ENCODE measurements at regions not wholly inside any gene's neighbourhood (a gene's known extent, or its start where the extent isn't known, plus 50 kb on each side); places are given as distances from the start of the nearest gene placed in this dataset.

- DNase-seq (ENCODE audit: low read depth in 1 of 2, low spot score in 1 of 2): no peak
Measured at GRCh38 chr12:93133361-93133760, 204.3 kb upstream of the EEA1 start.

DNA sequence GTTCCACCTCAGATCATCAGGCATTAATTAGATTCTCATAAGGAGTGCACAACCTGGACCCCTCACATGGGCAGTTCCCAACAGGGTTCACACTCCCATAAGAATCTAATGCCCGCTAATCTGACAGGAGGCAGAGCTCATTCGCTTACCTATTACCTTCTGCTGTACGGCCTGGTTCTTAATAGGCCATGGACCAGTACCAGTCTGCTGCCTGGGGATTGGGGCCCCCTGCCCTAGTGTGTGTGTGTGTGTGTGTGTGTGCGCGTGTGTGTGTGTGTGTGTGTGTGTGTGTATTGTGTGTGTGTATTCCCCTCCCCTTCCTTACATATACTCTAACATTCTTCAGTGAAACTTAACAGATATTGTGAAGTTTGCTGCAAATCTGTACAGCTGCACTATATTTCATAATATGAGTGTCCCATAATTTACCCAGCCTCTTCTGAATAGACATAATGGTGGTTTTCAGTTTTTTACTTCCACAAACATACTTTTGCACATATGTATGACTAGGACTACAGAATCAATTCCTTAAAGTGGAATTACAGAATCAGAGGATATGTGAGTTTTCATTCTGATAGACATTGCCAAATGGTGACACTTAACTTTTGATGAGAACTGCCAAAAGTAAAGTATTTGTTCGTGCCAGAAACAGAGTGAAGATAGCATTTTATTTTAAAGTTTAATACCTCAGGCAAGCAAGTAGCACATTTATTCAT is 205.2 kb upstream of the EEA1 start:
- DNase-seq (ENCODE audit: low read depth in 1 of 2, low spot score in 1 of 2): no peak

GRCh38 chr12:93134893-93135285 is 205.8 kb upstream of the EEA1 start:
- DNase-seq (ENCODE audit: low read depth in 1 of 2, low spot score in 1 of 2): no peak

DNA sequence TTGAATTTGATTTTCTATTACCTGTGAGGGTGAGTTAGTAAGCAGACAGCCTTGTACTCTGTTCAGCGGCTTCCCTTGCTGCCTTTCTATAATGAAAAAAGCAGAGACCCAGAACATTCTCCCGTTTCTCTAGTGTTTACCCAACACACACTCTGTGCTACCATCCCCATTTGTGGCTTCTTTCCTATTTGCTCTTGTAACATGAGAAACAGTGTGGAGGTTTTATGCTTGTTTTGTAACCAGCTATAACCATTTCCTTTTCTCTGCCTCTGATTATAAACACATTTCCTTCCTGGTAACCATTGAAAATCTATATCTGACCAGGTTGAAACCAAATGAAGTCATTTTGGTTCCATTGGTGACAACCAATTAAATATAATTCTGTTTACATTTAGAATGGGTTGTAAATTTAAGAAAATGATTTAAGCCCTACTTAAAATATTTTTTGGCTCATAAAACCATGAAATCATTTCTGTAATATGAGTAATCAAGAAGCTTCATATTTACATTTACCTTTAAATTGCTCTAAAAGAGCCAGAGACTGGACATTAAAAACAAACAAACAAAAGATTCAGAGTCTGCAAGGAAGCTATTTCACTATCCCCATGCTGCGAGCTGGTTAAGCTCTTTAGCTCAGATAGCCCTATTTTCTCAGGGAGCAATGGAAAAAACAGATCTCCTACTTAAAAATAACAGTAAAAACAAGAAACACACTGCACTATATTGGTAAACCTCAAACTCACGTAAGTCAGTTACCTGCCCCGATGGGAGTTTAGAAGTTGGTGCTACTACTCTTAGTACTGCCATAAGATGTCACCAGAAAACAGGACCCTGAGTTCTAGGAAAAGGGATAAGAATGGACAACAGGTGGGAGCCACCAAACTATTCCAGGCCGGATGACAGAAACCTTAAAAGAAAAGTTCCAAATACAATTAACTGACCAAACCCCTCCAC is 206.5 kb upstream of the EEA1 start:
- no peak for DNase-seq (ENCODE audit: low read depth in 1 of 2, low spot score in 1 of 2)

DNA sequence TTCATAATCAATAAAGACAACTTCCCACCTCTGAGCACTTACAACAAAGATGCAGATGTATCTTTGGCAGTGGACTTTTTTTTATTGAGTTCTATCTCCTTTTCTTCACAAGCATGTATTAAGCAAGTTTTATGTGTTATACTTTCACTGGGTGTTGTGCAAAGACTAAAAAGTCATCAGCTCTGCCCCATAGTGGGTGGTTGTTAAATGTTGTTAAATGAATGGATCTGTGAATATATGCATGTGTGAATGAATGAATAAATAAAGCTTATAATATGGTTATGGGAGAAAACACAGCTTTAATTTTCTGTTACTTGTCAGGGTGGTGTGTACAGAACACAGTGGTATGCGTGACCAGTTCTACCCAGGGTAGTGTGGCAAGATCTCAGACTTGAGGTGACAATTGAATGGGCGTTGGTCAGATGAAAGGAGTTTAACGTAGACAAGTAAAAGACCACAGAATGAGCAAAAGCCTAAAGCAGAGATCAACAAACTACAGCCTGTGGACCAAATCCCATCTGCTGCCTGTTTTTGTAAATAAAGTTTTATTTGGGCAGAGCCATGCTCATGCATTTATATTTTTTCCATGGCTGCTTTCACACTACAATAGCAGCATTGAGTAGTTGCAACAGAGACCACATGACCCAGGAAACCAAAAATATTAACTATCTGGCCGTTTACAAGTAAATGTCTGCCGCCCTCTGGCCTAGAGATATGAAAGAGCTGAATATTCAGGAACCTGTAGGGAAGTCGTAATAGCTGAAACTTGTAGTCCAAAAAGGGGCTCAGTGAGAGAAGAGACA is 207.4 kb upstream of the EEA1 start:
- no peak for DNase-seq (ENCODE audit: low read depth in 1 of 2, low spot score in 1 of 2)

- no peak for DNase-seq (ENCODE audit: low read depth in 1 of 2, low spot score in 1 of 2)
Measured at GRCh38 chr12:93137656-93138612, 208.8 kb upstream of the EEA1 start.

GRCh38 chr12:93139028-93139665 is 210.1 kb upstream of the EEA1 start:
- no peak for DNase-seq (ENCODE audit: low read depth in 1 of 2, low spot score in 1 of 2)

DNA sequence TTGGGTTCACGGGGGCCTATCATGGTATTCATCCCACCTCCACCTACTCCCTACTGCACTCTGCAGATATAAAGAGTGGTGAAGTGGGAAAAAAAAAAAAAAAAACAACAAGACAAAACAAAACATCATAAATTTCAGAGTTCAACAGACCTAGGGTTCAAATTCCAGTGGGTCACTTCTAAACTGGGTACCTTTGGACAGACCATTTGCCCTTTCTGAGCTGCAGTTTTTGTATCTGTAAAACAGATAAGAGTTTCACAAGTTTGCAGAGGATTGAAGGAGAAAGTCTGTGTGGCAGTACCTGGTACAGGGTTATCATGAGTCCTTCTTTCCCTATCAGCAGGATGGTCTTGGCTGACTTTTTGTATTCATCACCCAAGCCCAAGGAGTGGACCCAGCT is 211.2 kb upstream of the EEA1 start:
- no peak for DNase-seq (ENCODE audit: low read depth in 1 of 2, low spot score in 1 of 2)

DNA sequence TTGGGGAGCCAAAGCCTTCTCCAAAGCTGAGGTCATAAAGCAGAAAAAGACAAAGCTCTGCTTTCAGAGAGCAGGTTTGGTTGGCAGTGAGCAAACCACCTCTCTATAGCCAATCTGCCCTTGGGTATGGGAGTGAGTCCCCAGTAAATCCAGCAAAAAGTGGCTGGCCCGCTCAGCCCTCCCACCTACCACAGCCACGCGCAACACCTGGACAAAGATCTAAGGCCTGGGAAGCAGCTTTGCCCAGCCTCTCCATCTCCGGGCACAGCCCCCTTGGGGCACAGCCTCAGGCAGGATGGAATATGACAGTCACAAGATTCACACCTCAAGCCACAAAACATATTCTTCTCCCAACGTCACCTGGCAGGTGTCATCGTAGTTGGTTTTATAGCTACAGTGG is 211.7 kb upstream of the EEA1 start:
- no peak for DNase-seq (ENCODE audit: low read depth in 1 of 2, low spot score in 1 of 2)

- no peak for DNase-seq (ENCODE audit: low read depth in 1 of 2, low spot score in 1 of 2)
Measured at GRCh38 chr12:93142881-93143280, 213.8 kb upstream of the EEA1 start.

GRCh38 chr12:93144109-93144508 is 215.0 kb upstream of the EEA1 start:
- DNase-seq (ENCODE audit: low read depth in 1 of 2, low spot score in 1 of 2): no peak

- DNase-seq (ENCODE audit: low read depth in 1 of 2, low spot score in 1 of 2): no peak
Measured at GRCh38 chr12:93145086-93145485, 216.0 kb upstream of the EEA1 start.

- DNase-seq (ENCODE audit: low read depth in 1 of 2, low spot score in 1 of 2): no peak
Measured at GRCh38 chr12:93146263-93146939, 217.3 kb upstream of the EEA1 start.

GRCh38 chr12:93146970-93147369 is 217.9 kb upstream of the EEA1 start:
- no peak for DNase-seq (ENCODE audit: low read depth in 1 of 2, low spot score in 1 of 2)

GRCh38 chr12:93148412-93148811 is 219.3 kb upstream of the EEA1 start:
- DNase-seq (ENCODE audit: low read depth in 1 of 2, low spot score in 1 of 2): no peak

- no peak for DNase-seq (ENCODE audit: low read depth in 1 of 2, low spot score in 1 of 2)
Measured at GRCh38 chr12:93149229-93149628, 220.1 kb upstream of the EEA1 start.

- no peak for DNase-seq (ENCODE audit: low read depth in 1 of 2, low spot score in 1 of 2)
Measured at GRCh38 chr12:93151079-93151762, 222.1 kb upstream of the EEA1 start.

- DNase-seq (ENCODE audit: low read depth in 1 of 2, low spot score in 1 of 2): no peak
Measured at GRCh38 chr12:93152617-93153016, 223.5 kb upstream of the EEA1 start.

- DNase-seq (ENCODE audit: low read depth in 1 of 2, low spot score in 1 of 2): no peak
Measured at GRCh38 chr12:93153321-93153720, 224.2 kb upstream of the EEA1 start.
